Kidney epithelial cell (primary cell): ENCODE measurements at regions not wholly inside any gene's neighbourhood (a gene's known extent, or its start where the extent isn't known, plus 50 kb on each side); places are given as distances from the start of the nearest gene placed in this dataset.

Experiments
- DNase-seq: peaks from one replicate; pipeline ENCODE4 v3.0.0-alpha.2; 2010; ENCODE audit warnings: low read depth
- H3K27me3 ChIP-seq: 2 replicates; pipeline ENCODE4 v1.6.0; 2011; ENCODE audit warnings: low read length; ENCODE audit not compliant: control insufficient read depth, insufficient read depth
- H3K36me3 ChIP-seq: 2 replicates; pipeline ENCODE4 v1.5.1; 2011; ENCODE audit warnings: low read length; ENCODE audit not compliant: control insufficient read depth, insufficient read depth
- H3K4me3 ChIP-seq: 2 replicates; pipeline ENCODE4 v1.5.1; 2011; ENCODE audit warnings: low read depth, mild to moderate bottlenecking, control low read depth, low read length
- CTCF ChIP-seq: IDR thresholded peaks from 2 replicates; pipeline ENCODE4 v1.5.1; 2011; ENCODE audit warnings: mild to moderate bottlenecking, moderate library complexity, low read length, control low read depth, inconsistent platforms; ENCODE audit not compliant: insufficient read depth, poor library complexity, severe bottlenecking

DNA sequence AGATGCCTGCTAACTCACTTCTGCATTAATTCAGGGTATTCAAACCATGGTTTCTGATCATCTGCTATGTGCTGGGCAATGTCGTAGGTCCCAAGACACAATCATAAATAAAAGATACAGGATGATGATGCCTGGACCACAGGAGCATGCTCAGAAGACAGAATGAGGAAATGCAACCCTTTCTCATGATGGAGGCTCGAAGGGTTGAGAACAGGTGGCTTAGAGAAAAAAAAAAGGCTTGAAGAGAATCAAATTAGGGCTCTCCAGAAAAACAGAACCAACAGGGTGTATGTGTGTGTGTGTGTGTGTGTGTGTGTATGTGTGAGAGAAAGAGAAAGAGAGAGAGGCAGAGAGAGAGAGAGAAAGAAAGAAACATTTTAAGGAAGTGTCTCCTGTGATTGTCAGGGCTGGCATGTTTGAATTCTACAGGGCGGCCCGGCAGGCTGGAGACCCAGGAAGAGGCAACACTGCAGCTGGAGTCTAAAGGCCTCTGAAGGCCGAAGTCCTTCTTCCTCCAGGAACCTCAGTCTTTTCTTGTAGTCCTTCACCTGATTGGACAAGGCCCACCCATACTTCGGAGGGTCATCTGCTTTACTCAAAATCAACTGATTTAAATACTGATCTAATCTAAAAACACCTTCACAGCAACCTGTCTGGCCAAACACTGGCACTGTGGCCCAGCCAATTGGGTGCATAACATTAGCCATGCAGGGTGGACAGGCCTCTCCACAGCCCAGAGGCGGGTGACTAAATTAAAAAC, 143.8 kb downstream of the ERMARD start:
- H3K27me3 ChIP-seq: no peaks in the 10 kb centered on the region
- no peak overlapping the region for H3K4me3 ChIP-seq
- TF ChIP-seq CTCF: no peak
- H3K36me3 ChIP-seq: no peaks in the 10 kb centered on the region
- no peak for DNase-seq

GRCh38 chr6:169894377-169894960, 143.0 kb downstream of the ERMARD start:
- no peak for TF ChIP-seq CTCF
- Histone ChIP-seq H3K27me3 (peaks cover 2% of the 10 kb centered on the region), H3K4me3 (no peak overlapping the region), H3K36me3 (no peaks in the 10 kb centered on the region)
- no peak for DNase-seq

- no peaks in the 10 kb centered on the region for H3K36me3 ChIP-seq
- no peak for TF ChIP-seq CTCF
- no peak for DNase-seq
- H3K4me3 ChIP-seq: no peak overlapping the region
- peaks cover 2% of the 10 kb centered on the region for H3K27me3 ChIP-seq
Observed at GRCh38 chr6:169893624-169894023, 142.2 kb downstream of the ERMARD start.

DNA sequence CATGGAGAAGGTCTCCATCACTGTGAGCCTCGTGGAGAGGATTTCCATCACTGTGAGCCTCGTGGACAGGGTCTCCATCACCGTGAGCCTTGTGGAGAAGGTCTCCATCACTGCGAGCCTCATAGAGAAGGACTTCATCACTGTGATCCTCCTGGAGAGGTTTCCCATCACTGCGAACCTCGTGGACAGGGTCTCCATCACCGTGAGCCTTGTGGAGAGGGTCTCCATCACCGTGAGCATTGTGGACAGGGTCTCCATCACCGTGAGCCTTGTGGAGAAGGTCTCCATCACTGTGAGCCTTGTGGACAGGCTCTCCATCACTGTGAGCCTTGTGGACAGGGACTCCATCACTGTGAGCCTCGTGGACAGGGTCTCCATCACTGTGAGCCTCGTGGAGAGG, 140.4 kb downstream of the ERMARD start:
- no peak overlapping the region for H3K4me3 ChIP-seq
- H3K27me3 ChIP-seq: peaks cover 5% of the 10 kb centered on the region
- no peaks in the 10 kb centered on the region for H3K36me3 ChIP-seq
- TF ChIP-seq CTCF: no peak
- DNase-seq: no peak

DNA sequence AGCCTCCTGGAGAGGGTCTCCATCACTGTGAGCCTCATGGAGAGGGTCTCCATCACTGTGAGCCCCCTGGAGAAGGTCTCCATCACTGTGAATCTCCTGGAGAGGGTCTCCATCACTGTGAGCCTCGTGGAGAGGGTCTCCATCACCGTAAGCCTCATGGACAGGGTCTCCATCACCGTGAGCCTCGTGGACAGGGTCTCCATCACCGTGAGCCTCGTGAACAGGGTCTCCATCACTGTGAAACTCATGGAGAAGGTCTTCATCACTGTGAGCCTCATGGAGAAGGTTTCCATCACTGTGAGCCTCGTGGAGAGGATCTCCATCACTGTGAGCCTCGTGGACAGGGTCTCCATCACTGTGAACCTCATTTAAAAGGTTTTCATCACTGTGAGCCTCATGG, 140.0 kb downstream of the ERMARD start:
- Histone ChIP-seq H3K4me3 (no peak overlapping the region), H3K36me3 (no peaks in the 10 kb centered on the region), H3K27me3 (peaks cover 5% of the 10 kb centered on the region)
- DNase-seq: no peak
- no peak for TF ChIP-seq CTCF

GRCh38 chr6:169890901-169891300, 139.5 kb downstream of the ERMARD start:
- no peaks in the 10 kb centered on the region for H3K36me3 ChIP-seq
- DNase-seq: no peak
- H3K27me3 ChIP-seq: peaks cover 6% of the 10 kb centered on the region
- TF ChIP-seq CTCF: no peak
- H3K4me3 ChIP-seq: no peak overlapping the region
